HG03139 (cell line): ENCODE measurements at regions not wholly inside any gene's neighbourhood (a gene's known extent, or its start where the extent isn't known, plus 50 kb on each side); places are given as distances from the start of the nearest gene placed in this dataset.

Source experiments
- ATAC-seq: cut with Tn5 transposase; IDR thresholded peaks from one replicate; pipeline ENCODE4 v1.9.1; 2021; ENCODE audit not compliant: unreplicated experiment

DNA sequence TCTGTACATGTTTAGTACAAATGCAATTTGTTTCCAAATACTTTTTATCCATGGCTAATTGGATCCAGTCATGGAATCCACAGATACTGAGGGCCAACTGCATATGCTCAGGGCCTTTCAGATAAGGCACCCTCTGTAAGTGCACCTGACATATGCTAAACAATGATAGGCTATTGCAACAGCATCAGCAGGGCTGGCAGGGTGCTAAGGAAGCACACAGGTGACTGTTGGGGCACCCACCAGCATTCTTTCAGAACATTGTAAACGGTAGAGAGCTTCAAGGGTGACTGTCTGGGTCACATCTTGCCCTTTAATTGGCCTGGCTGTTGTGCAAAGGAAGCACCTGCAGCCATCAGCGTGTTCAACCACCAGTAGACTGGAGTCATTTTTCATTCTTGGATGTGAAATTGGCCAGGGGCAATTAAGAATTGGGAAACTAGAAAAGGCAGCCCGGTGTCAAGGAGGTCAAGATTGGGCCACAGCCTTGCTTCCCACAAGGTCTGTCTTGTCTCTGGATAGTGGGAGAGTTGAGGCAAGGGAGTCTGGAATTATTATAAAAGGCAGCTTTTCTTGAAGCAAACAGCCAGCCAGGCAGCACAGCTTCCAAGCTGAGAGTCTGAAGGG is 129.3 kb upstream of the RAI14 start:
- ATAC-seq, result no peak

DNA sequence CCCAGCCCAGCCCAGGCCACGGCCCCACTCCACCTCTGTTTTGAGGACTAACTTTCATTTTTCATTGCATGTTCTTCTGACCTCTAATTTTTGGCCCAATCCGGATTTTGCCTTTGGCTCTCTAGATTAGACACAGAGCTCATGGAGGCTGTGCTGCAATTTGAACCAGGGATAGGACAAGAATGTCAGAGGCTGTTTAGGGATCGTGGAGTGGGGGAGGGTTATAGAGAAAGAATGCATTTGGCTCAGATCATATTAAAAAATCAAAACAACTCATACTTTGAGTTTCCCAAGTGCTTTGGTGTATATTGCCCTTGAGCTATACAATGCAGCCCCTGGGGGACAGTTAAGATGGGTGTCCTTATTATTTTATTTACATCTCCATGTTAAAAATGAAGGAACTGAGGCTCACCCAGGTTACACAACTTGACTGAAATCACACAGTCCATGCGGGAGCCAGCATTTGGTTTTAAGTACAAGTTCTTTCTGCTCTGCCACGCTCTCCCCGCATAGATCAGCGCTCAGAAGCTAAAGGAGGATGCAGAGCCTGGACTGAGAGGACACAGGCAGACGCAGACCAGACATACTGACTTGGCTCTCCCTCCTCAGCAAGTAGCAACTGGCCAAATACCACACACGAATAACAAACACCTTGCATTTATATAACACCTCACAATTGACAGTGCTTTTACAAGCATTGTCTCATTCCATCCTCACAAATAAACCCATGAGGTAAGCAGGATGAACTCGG is 126.4 kb upstream of the RAI14 start:
- no peak for ATAC-seq

DNA sequence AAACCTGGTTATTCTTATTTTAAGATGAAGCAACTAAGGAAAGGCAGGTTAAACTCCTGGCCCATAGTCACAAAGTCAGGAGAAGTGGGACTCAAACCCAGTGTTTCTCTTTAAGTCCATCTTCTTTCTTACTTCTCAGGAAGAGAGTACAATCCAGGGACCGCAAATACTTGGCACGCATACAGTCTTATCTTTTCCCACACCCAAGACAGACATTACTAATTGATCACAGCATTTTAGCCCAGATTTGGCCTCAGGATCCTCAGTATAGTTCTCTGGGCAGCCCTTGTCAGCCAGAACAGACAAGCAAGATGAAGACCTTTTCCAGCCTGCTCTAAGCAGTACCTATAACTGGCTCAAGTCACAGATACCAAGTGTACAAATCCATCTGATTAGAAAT is 125.5 kb upstream of the RAI14 start:
- ATAC-seq, result no peak

DNA sequence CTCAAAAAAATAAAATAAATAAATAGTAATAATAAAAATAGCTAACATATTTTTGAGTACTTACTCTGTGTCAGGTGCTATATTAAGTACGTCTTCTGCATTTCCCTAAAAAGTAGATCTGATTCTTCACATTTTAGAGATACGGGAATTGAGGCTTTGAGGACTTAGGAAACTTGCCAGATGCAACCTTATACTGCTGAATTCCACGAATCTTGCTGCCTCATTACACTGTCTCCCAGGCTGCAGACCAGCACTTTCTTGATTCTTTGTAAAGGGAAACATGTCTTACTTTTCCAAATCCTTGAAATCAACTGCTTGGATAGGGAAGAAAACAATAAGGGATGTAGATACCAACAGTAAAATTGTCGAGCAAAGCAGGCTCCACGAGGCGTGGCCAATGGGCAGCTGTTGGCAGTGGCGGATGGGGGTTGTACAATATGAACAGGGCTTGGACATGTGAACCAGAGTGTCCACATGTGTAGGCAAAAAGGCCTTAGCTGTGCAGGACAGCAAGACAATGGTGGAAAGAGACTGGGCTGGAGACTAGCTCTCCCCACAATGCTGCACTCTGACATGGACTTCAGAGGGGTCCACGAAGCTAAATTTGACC is 124.3 kb upstream of the RAI14 start:
- no peak for ATAC-seq

DNA sequence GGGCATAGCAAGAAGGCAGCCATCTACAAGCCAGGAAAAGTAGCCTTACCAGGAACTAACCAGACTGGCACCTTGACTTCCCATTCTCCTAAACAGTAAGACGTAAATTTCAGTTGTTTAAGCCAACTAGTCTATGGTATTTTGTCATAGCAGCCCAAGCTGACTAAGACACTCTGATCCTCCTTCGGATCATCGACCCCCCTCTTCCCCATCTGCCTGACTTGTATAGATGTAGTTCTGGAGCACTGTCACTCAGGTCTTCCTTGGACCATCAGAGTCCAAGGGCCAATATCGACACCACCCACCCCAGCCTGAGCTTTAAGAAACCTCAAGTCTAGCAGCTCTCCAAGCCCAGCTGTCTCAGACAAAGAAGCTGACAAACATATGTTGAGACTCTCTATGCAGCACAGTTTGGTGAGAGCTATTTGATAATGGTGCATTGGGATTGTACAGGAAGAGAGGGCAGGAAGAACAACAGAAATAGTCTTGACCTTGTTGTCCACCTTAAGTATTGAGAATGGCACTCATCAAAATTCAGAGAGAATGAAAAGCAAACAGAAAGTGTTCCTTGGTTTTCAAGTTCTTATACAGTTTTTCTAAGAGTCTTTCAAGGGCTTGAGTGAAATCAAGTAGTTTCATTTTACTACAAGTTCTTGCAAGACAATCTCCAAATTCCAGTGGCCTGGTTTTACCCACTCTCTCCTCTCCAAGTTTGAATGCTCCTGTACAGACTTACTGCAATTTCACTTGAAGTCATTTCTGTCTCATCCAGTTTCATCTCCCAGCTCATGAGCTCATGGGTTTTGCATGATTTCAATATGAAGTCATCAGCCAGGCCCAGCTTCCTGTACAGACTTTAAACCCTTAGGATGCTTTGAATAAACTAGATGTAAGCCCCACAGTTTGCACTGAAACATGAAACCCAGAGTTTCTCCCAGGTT is 122.3 kb upstream of the RAI14 start:
- ATAC-seq, result peak; percentile 80

DNA sequence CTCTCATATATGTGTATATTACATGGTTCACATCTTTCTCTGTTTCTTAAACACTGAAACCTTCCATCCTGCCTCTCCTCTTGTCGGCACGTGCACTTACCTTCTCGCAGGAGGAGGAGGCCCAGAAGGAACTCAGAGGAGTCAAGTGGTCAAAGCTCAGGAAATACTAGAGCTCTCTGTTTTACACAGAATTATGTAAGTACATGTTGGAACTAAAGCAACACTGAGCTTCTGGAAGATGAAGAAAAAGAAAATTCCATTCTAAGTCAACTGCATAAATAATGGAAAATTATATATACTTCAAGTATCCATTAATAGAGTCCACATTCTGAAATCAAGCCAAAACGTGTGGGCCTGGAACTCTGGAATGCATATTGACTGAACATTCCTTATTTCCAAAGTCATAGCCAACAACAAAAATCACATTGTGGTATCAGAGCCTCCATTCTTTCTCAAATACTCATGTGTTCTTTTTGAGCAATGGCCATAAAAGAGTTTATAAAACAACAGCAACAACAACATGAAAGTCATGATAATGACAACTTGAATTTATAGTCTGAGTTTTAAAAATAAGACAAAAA is 121.5 kb upstream of the RAI14 start:
- ATAC-seq, result no peak

DNA sequence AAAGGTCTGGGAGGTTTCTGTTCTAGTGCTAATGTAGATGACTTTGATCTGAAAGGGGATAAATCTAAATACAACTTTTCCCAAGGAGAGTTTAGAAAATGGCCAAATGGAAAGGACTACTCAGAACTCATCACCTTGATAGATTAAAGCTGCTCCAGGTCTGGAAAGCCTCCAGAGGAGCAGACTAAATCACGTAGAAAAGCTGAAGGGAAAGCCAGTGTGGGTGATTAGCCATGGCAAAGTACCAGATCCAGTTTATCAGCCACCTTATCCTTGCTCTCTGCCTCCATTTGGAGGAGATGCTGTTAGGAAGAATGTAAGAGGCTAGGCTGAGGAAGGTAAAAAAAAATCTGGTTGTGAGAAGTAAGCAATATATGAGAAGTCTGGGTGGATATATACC is 120.7 kb upstream of the RAI14 start:
- ATAC-seq, result no peak

DNA sequence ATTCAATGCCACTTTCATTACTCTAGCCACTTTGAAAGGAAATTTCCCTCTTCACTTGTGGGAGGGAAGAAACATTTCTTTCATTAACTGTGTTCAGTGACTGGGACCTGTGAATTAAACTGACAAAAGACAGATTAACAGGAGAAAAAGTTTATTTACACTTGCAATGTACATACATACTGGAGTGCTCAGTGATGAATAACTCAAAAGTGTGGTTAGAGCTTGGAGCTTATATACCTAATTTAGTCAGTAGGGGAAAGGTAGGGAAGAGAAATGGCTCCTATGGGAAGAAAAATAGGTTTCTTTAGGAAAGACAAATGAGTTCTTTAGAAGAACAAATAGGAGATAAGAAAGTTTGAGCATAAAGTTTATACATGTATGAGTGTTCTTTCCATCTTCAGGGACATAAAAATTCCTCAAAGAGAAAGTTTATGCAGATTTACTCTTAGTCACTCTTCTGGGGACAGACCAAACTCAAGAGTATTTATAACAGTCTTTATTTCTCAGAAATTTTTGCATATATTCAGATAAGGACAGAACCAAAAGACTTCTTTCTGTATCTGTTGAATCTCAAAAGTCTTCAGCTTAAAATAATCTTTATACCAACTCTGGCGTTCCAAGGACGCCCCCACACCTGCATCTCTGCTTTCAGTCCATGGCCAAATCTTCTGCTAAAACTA is 120.0 kb upstream of the RAI14 start:
- ATAC-seq, result no peak

DNA sequence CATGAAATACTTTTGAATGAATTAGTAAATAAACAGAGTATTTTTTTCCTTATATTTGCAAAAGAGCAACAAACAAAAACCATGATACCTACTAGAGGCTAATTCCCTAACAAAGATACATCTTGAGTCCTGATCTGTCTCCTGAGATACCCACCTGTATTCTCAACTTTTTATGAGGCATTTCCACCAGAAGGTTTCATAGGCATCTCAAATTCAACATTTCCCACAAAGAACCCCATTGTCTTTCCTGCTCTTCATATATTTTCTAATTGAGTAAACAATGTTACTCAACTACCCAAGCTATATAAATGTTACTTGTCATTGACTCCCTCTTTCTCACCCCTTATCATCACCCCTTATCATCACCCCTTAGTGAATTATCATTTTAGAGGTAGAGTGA is 119.4 kb upstream of the RAI14 start:
- ATAC-seq, result no peak

DNA sequence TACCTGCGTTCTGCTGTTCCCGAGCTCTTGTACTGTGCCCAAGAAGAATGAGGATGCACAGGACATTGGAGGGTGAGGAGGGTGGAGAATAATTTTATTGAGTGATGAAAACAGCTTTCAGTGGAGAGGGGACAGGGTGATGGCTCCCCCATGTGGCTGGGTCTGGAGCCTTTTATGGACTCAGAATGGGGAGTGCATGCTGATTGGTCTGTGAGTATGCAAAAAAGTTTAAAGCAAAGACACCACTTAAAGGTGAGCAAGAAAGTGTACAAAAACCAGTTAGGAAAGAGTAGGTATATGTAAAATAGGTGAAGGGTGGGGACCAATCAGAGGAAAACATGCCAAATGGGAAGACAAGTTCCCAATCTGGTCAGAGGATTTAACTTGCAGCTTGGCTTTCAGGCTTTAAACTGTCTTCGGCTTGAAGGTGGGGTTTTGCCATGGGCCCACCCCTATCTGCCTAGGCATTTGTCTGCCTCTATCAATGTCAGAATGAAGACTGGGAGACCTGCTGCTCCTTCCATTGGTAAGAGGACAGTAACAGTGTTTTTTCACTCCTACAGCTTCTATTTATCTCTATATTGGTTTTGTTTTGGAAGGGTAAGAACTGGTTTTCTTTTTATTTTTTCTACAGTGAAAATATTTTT is 118.0 kb upstream of the RAI14 start:
- no peak for ATAC-seq

DNA sequence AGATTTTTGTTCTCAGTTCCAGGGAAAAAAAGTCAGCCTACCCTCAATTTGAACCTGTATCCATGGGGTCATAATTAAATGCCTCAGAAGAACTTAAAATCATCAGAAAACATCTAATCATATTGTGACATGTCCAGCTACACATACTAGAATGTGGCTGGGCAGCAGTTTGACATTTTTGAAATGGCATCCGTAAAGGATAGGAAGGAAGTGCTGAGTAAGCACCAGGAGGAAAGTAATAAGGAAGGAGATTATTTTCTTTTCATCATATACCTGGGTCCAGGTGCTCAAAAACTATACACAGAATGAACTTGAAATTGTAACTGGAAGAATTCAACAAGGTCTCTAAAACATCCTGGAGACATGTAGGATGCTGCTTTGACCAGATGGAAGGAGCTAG is 116.9 kb upstream of the RAI14 start:
- ATAC-seq, result no peak

DNA sequence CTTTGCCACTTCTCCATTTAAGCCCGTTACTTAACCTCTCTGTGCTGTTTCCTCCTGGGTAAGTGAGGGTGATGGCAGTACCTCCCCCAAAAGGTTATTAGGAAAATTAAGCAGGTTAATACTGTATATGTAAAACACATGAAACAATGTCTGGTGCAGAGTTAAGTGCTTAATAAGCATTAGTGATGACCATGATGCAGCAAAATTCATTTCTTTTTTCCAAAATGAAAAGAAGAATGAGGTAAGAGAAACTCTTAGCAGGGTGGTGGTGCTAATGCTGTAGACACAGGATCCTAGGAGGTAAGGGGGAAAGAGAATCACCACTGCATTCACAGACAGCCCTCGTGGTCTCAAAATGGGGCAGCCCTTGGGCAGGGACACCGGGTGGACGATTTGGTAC is 115.1 kb upstream of the RAI14 start:
- ATAC-seq, result no peak

DNA sequence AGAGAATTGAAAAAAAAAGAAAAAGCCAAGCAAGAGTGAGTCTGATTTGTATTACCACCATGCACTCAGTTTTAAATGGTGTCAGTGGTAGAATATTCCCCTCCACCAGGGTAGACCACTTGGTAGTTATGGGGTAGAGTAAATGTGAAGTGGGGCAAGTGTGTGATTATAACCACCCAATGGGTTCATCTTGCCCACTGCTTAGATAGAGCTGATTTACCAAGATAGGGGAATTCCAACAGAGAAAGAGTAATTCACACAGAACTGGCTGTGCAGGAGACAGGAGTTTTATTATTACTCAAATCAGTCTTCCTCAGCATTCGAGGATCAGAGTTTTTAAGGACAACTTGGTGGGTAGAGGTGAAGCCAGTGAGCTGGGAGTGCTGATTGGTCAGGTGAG is 113.3 kb upstream of the RAI14 start:
- no peak for ATAC-seq

DNA sequence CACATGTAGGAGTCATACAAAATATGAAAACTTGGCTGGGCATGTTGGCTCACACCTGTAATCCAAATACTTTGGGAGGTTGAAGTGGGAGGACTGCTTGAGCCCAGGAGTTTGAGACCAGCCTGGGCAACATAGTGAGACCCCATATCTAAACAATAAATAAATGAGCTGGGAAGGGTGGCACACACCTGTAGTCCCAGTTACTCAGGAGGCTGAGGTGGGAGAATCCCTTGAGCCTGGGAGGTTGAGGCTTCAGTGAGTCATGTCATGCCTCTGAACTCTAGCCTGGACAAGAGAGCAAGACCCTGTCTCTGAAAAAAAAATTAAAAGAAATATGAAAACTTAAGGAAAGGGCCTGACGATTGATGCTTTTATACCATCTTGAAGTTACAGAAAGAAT is 112.4 kb upstream of the RAI14 start:
- ATAC-seq, result no peak

DNA sequence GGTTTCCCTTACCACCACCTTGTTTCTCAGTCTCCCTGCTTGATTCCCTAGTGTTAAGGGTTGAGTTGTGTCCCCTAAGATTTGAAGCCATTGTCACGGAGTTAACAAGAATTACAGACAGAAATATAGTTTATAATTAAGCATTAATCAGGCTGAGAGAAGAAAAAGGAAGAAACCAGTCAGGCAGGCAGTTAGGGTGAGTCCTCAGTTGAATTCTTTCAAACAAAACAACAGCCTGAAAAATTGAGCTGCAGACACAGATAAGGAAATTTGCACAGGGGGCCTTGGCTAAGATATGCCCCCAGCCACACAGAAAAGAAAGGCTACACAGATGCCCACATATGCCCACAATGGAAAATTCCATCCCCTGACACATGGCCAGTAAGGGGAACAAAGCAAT is 111.7 kb upstream of the RAI14 start:
- ATAC-seq, result no peak

DNA sequence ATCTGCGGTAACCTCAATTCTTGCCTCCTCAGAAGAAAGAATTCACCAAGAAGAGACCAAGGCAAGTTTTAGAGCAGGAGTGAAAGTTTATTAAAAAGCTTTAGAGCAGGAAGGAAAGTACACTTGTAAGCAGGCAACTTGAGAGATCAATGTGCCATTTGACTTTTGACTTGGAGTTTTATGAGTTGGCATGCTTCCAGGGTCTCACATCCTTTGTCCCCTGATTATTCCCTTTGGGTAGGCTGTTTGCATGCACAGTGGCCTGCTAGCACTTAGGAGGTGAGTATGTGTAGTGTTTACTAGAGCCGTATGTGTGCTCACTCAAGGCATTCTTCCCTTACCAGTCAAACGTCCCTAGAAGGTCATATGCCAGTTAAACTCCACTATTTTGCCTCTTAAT is 111.0 kb upstream of the RAI14 start:
- no peak for ATAC-seq

DNA sequence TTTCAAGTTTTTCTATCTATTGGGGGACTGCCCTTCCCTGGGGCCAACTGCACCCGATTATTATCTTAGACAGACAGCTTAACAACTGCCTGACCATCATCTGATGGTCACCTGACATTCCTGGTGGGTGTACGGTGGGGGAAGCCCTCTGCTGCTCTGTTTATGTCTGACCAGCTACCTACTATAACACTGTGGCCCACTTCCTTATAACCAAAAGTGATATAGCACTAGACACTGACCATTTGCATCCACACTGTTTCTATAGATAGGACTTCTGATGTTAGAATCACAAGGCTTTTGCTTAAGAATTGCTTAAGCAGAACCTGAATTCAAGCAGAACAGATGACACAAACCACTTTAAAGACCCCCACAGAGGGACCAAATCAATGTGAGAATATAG is 110.5 kb upstream of the RAI14 start:
- no peak for ATAC-seq

DNA sequence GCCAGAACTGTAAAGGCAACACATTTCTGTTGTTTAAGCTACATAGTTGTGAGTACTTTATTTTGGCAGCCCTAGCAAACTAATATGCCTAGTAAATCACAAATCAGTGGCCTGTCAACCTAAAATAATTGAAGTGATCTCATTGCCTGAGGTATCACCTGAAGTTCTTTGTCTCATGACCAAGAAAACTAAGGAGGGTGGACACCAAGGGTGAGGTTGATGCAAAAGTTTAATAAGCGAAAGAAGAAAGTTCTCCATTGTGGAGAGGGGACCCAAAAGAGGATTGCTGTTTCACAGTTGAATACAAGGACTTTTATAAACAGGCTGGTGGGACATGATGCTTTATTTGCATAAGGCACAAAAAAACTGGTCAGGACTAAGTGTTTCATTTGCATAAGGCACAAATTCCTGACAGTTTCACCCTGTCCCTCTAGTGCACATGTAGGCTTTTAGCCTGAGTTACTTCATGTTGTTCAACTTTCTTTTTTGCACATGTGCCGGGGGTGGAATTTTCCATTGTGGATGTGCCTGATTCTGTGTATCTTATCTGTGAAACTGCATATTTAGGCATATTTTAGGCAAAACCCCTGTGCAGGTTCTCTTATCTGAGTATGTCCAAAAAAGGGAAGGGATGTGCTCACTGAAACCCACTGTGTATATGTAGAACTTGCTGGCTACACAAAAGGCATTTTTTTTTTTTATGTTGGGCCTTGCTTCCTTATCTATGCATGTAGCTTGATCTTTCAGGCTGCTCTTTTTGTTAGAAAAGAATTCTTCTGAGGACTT is 108.6 kb upstream of the RAI14 start:
- ATAC-seq, result no peak

DNA sequence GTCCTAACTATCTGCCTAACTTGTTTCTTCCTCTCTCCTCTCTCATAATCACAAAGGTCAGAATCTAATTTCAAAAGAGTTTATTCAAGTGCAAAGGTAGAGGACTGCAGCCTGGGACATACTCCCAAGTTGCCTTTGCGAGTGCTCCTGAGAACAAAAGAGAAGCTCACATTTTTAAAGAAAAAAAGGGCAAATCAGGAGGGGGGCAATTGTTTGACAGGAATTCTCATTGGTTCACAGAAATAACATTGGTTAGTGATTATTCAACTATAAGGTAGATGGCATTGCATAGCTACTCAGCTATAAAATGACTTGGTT is 108.1 kb upstream of the RAI14 start:
- ATAC-seq, result no peak
